GM13976 (cell line): ENCODE measurements at regions not wholly inside any gene's neighbourhood (a gene's known extent, or its start where the extent isn't known, plus 50 kb on each side); places are given as distances from the start of the nearest gene placed in this dataset.

Experiments
- DNase-seq: peaks from one replicate; pipeline ENCODE4 v3.0.0; 2012; ENCODE audit warnings: low spot score
- CTCF ChIP-seq: IDR thresholded peaks from 2 replicates; pipeline ENCODE4 v1.5.1; 2012; ENCODE audit warnings: borderline replicate concordance, mild to moderate bottlenecking; ENCODE audit not compliant: insufficient read depth; ENCODE audit errors: extremely low read depth, missing control alignments, control extremely low read depth
- in situ Hi-C: fragments of 300-500 bp; cut with MboI; formaldehyde crosslinking; loops from one replicate; pipeline ENCODE4 v1.12.0; 2022; ENCODE audit warnings: low sequenced_read_pairs, mixed read lengths, inconsistent platforms; ENCODE audit not compliant: unreplicated experiment

- in situ Hi-C loops, result no loop called here
- no peak for TF ChIP-seq CTCF
- no peak for DNase-seq
Measured at GRCh38 chr6:93819189-93819588, 399.8 kb upstream of the EPHA7 start.

GRCh38 chr6:93817937-93818336, 398.6 kb upstream of the EPHA7 start:
- DNase-seq, result no peak
- in situ Hi-C loops, result no loop called here
- TF ChIP-seq CTCF, result no peak

GRCh38 chr6:93806409-93807270, 387.3 kb upstream of the EPHA7 start:
- in situ Hi-C loops, result no loop called here
- no peak for TF ChIP-seq CTCF
- no peak for DNase-seq

- in situ Hi-C loops, result no loop called here
- DNase-seq, result no peak
- TF ChIP-seq CTCF, result no peak
Measured at GRCh38 chr6:93801101-93801847, 381.9 kb upstream of the EPHA7 start.

- in situ Hi-C loops, result no loop called here
- DNase-seq, result no peak
- TF ChIP-seq CTCF, result no peak
Measured at GRCh38 chr6:93799226-93799625, 379.9 kb upstream of the EPHA7 start.

- no peak for TF ChIP-seq CTCF
- no peak for DNase-seq
- in situ Hi-C loops, result no loop called here
Measured at GRCh38 chr6:93794166-93794565, 374.8 kb upstream of the EPHA7 start.
